K562 (cell line): ENCODE measurements at regions not wholly inside any gene's neighbourhood (a gene's known extent, or its start where the extent isn't known, plus 50 kb on each side); places are given as distances from the start of the nearest gene placed in this dataset.

Experiments used
- GMEB1 ChIP-seq: fragments of 250-450 bp; sonication (Bioruptor Pico); IDR thresholded peaks from 2 replicates; pipeline ENCODE4 v1.4.0; 2020; ENCODE audit warnings: mild to moderate bottlenecking
- GTF2F1 ChIP-seq: IDR thresholded peaks from 2 replicates; pipeline ENCODE4 v1.6.1; 2011; ENCODE audit warnings: low read depth, low read length, improper control_type of control experiment
- TF ChIP-seq, protein P1 (sequence below), 3 experiments: IDR thresholded peaks in 2 of 3; conservative IDR thresholded peaks in 1 of 3; 2 replicates each; pipeline ENCODE4 v1.5.1; 2011 to 2012; ENCODE audit warnings: low read length in 3 of 3, mild to moderate bottlenecking in 3 of 3, control low read depth in 2 of 3, improper control_type of control experiment in 1 of 3, inconsistent platforms in 1 of 3, low read depth in 1 of 3, mixed read lengths in 1 of 3, moderate library complexity in 1 of 3; ENCODE audit not compliant: insufficient read depth in 2 of 3
- TF ChIP-seq, protein P2 (sequence below), 3 experiments: fragments of 200-800 bp in 1 of 3; fragments of 250-450 bp in 1 of 3; fragments of 450-650 bp in 1 of 3; sonication (Bioruptor Pico) in 1 of 3; sonication (Bioruptor generic) in 1 of 3; formaldehyde crosslinking in 1 of 3; IDR thresholded peaks; 2 replicates each; pipeline versions ENCODE4 v1.6.1 to v1.8.0; 2016 to 2022; ENCODE audit warnings: mild to moderate bottlenecking in 2 of 3, missing genetic modification characterization in 2 of 3, missing compliant biosample characterization in 1 of 3, moderate library complexity in 1 of 3

DNA sequence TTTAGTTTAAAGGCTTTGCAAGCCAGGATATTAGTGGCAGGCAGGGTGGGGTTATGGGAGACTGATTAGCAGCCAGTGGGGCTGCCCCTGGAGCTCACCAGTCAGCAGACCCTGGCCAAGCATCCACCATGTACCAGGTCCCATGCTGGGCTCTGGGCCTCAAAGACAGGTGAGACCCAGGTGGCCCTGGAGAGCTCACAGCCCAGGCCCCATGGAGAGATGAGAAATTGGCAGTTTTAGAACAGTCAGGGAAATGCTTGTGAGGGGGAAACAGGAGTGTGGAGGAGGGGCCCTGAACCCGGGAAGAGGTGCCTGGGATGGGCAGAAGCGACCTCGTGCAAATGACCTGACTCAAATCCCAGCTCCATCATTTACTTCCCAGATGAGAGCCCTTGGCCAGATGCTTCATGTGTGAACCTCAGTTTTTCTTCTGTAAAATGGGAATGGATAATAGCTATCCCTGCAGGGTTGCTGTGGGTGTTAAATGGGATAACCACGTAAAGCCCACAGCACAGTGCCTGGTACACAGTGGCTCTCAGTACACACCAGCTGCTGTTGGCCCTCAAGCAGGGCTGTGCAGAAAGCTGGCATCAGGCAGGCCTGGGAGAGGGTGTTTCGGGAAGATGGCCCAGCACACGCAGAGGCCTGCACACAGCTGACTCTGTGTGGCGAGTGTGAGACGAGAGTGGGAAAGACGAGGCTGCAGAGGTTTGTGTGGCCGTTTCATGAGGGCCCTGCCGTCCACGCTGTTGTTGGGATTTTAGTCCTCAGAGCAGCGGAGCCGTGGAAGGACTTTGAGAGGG is 518.5 kb downstream of the PTPRU start:
- TF ChIP-seq GMEB1 (CRISPR knock-in tag) (no peak), GTF2F1 (no peak)
- TF ChIP-seq, protein P1, sequence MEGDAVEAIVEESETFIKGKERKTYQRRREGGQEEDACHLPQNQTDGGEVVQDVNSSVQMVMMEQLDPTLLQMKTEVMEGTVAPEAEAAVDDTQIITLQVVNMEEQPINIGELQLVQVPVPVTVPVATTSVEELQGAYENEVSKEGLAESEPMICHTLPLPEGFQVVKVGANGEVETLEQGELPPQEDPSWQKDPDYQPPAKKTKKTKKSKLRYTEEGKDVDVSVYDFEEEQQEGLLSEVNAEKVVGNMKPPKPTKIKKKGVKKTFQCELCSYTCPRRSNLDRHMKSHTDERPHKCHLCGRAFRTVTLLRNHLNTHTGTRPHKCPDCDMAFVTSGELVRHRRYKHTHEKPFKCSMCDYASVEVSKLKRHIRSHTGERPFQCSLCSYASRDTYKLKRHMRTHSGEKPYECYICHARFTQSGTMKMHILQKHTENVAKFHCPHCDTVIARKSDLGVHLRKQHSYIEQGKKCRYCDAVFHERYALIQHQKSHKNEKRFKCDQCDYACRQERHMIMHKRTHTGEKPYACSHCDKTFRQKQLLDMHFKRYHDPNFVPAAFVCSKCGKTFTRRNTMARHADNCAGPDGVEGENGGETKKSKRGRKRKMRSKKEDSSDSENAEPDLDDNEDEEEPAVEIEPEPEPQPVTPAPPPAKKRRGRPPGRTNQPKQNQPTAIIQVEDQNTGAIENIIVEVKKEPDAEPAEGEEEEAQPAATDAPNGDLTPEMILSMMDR (IDR thresholded peaks at IDR 0.05 in 2 of 3, conservative IDR thresholded peaks at IDR 0.05 in 1 of 3; ENCODE audit: insufficient read depth in 2 of 3, low read depth in 1 of 3, low read length in 3 of 3), result no peak
- TF ChIP-seq, protein P2, sequence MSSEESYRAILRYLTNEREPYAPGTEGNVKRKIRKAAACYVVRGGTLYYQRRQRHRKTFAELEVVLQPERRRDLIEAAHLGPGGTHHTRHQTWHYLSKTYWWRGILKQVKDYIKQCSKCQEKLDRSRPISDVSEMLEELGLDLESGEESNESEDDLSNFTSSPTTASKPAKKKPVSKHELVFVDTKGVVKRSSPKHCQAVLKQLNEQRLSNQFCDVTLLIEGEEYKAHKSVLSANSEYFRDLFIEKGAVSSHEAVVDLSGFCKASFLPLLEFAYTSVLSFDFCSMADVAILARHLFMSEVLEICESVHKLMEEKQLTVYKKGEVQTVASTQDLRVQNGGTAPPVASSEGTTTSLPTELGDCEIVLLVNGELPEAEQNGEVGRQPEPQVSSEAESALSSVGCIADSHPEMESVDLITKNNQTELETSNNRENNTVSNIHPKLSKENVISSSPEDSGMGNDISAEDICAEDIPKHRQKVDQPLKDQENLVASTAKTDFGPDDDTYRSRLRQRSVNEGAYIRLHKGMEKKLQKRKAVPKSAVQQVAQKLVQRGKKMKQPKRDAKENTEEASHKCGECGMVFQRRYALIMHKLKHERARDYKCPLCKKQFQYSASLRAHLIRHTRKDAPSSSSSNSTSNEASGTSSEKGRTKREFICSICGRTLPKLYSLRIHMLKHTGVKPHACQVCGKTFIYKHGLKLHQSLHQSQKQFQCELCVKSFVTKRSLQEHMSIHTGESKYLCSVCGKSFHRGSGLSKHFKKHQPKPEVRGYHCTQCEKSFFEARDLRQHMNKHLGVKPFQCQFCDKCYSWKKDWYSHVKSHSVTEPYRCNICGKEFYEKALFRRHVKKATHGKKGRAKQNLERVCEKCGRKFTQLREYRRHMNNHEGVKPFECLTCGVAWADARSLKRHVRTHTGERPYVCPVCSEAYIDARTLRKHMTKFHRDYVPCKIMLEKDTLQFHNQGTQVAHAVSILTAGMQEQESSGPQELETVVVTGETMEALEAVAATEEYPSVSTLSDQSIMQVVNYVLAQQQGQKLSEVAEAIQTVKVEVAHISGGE (CRISPR knock-in tag; IDR thresholded peaks at IDR 0.05), result no peak
